C4-2B (cell line): ENCODE measurements at regions not wholly inside any gene's neighbourhood (a gene's known extent, or its start where the extent isn't known, plus 50 kb on each side); places are given as distances from the start of the nearest gene placed in this dataset.

Experiments
- ZFX ChIP-seq: fragments of 450-650 bp; IDR thresholded peaks from 2 replicates; pipeline ENCODE4 v1.6.1; 2017
- TF ChIP-seq, protein P1 (sequence below): fragments of 450-650 bp; conservative IDR thresholded peaks from 2 replicates; pipeline ENCODE4 v1.5.1; 2017; ENCODE audit warnings: mild to moderate bottlenecking

DNA sequence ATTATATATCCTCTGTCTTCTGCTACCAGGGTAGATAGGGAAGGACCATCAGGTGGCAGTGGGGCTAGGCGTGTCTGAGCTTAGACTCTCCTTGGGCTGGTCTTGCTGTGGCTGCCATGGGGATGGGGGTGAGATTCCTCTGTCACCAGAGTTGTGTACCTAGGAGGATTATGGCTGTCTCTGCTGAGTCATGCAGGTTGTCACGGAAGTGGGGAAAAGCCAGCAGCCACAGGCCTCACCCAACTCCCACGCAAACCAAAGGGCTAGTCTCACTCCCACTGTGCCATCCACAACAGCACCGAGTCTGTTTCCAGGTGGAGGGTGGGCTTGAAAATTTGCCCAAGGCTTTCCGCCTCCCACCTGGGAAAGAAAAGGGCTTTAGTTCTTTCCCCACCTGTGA, 476.1 kb downstream of the CYLC2 start:
- TF ChIP-seq, protein P1, sequence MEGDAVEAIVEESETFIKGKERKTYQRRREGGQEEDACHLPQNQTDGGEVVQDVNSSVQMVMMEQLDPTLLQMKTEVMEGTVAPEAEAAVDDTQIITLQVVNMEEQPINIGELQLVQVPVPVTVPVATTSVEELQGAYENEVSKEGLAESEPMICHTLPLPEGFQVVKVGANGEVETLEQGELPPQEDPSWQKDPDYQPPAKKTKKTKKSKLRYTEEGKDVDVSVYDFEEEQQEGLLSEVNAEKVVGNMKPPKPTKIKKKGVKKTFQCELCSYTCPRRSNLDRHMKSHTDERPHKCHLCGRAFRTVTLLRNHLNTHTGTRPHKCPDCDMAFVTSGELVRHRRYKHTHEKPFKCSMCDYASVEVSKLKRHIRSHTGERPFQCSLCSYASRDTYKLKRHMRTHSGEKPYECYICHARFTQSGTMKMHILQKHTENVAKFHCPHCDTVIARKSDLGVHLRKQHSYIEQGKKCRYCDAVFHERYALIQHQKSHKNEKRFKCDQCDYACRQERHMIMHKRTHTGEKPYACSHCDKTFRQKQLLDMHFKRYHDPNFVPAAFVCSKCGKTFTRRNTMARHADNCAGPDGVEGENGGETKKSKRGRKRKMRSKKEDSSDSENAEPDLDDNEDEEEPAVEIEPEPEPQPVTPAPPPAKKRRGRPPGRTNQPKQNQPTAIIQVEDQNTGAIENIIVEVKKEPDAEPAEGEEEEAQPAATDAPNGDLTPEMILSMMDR: no peak
- no peak for TF ChIP-seq ZFX
